NCI-H69 (cell line): ENCODE measurements at regions not wholly inside any gene's neighbourhood (a gene's known extent, or its start where the extent isn't known, plus 50 kb on each side); places are given as distances from the start of the nearest gene placed in this dataset.

Experiments
- DNase-seq: peaks from one replicate; lab custom pipeline; 2025; lab: John Stamatoyannopoulos, UW

DNA sequence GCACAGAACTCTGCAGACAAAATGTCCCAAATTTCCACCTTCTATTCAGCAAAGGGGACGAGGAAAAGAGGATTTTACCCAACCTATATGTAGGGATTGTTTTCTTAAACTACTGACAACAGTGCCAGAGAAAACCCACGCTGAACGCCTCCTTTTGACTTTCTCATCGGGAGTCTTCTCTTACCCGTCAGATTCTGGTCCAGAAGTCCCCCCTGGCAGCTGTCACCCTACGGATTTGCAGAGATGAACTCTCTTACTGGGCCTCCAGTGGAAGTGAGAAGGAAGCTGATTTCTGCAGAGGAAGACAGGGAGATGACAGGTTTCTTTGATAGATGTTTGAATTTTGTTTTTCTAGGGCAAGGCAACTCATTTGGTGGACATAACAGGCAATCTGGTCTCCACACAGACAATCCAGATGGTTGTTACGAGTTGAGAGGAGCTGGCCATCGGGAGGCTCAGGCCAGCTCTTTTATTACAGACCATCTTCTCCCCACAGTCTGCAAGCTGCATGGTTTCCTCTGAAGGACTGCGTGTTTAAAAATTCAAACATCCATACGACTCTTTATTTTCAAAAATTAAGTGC, 804.3 kb downstream of the RNF144A start:
- no peak for DNase-seq

DNA sequence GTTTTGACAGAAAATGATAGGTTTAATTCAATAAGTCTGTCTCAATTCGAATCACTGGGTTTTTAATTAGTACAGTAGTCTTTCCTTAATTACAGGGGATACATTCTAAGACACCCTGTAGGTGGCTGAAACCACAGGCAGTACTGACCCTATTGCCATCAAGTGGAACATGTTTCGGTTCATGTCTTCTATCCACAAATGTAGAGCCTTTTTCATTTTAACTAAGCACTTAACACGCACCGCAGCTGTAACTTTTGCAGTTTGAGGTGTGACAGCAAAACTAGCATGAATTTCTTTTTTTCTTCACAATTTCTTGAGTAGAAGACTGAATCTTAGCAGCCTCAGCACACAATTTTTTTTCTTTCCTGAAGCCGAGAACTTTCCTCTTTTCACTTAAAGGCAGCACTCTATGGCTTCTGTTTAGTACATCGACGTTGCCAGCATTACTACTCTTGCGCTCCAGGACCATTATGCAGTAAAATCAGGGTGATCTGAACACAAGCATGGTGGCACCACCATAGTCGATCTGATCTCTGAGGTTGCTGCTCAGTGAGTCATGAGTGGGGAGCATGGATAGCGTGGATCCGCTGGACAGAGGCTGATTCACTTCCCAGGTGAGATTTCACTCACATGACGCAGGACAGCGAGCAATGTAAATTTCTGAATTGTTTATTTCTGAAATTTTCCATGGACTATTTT, 805.1 kb downstream of the RNF144A start:
- peak; percentile 22 for DNase-seq

DNA sequence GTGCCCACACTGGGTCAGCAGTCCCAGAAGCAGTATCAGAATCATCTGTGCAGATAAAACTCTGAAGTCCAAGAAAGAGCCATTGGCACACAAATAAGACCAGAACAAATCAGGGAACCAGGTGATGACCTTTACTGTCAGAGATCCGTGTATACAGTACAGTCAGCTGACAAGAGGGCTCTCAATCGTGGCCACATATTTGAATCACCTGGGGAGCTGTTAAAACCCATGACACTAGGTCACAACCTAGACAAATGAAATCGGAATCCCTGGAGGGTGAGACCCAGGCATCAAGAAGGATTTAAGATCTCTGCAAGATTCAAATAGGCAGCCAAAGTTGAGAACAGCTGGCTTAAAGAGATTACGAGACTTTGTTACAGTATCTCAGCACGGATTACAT, 807.1 kb downstream of the RNF144A start:
- no peak for DNase-seq

DNA sequence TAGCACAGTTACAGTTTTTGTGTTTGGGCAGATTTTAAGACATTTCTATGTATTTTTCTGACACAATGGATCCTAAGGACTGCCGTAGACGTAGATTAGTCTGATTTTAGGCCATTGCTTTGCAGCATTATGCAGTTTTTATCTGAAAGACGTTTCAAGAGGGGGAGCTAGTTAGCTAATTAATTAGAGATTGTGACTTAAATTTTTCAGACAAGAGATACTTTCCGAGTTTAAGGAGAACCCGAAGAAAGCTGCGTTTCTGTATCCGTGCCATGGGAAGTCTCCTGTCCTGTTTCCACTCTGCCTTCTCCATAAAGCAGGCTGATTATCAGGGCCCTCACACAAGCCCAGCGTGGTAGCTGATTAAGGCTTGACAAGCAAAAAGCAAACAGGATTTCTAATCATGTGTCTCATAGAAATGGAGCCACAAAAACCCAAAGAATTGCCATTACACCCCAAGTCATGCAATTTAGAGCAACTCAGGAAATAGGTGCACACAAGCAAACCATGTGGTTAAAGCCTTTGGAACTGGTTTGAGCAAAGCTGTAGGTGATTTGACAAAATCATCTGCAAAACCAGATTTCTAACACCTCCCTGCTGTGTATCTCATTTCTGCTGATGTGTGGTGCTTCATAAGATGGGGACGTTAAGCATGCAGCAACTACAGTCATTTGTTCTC, 808.1 kb downstream of the RNF144A start:
- DNase-seq = no peak

DNA sequence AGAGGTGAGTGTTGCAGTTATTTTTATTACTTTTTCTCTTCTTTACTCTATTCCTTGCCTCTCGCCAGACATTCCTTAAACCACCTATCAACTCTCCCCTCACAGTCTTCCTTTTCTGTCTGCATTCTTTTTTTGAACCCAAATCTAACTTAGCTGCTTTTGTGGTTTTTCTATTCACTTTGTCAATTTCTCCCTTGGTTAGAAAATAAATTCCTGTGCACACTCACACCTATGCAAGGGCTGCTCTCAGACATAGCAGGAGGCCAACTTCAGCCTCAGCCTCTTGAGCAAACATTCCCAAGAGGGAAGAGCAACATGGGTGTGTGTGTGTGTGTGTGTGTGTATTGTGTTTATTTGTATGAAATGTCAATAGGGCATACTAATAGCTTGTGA, 808.6 kb downstream of the RNF144A start:
- no peak for DNase-seq

DNA sequence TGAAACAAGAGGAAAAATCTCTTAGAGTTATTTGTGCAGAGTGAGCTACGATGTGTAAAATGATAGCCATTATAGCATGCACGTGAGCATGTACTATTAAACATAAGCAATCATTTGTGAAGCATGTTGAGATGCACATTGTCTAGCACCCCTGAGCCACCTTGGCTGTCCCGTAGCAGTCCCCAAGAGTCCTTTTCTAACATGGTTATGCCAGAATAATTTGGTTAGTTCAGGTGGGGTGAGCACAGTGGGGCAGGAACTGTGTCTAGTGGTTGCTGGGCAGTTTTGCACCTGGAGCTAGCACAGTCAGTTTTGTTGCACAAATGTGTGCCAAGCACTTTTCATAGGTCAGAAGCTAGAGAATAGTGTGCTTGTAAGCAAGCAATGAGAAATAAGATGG, 809.8 kb downstream of the RNF144A start:
- no peak for DNase-seq

DNA sequence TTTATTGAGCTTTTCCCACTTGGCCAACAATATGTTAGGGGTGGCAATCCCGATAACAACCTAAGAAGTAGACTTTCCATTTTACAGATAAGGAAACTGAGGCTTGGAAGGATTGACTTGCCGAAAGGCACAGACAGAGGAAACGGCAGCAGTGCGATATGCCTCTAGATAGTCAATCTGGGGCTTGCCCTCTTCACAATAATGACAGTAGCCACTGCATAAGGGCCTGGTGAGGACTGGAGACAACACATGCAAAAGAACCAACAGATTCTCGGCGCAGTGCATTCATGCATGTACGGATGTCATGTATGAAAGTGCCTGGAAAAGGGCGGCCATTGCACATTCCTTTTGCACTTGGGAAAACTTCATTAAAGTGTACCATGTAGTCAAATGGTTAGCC, 811.2 kb downstream of the RNF144A start:
- no peak for DNase-seq

DNA sequence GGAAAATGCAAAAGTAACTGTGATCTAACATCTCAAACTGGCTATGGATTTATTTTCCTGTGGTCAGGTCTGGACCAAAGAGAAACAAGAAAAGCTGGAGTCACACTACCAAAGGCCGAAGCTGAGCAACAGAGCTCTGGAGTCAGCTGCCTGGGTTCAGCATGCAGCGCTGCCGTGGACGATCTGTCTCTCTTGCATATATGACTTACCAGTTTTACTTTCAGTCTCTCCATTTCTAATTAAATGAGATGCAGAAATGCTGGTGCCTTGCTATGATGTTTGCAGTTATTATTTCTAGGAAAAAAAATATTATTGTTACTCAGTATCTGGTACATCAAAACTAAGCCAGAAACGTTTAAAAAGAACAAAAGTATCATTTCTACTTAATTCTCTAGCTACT, 813.2 kb downstream of the RNF144A start:
- no peak for DNase-seq

DNA sequence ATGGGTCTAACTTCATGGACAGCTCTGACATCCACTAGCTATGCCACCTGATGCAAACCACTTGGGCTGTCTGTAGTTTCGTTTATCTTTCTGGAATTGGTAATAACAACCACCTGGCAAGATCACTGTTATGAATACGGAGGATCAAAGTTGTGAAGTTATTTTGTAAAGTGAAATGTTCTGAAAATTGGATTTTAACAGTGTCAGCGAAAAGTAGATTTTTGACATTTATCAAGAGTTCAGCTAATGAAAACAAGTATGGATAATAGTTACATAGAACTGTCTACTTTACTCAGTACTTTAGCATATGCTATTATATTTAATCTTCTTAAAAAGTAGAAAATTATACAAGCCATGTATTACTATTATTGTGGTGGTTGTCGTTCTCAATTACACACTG, 813.8 kb downstream of the RNF144A start:
- no peak for DNase-seq

DNA sequence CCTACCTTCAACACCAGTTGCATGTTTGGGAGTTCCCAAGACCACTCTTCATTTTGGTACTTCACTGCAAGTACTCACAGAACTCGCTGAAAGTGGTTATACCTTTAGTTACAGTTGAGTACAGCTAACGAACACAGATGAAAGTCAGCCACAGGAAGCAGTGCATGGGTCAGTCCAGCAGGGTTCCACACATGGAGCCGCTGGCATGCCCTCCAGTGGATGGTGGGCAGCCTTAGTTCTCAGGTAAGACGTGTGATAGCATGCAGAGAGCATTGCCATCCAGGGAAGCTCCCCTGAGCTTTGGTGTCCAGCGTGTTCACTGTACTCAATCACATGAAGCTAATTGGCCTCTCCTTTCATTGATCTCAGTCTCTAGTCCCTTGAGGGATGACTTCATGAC, 815.3 kb downstream of the RNF144A start:
- no peak for DNase-seq

DNA sequence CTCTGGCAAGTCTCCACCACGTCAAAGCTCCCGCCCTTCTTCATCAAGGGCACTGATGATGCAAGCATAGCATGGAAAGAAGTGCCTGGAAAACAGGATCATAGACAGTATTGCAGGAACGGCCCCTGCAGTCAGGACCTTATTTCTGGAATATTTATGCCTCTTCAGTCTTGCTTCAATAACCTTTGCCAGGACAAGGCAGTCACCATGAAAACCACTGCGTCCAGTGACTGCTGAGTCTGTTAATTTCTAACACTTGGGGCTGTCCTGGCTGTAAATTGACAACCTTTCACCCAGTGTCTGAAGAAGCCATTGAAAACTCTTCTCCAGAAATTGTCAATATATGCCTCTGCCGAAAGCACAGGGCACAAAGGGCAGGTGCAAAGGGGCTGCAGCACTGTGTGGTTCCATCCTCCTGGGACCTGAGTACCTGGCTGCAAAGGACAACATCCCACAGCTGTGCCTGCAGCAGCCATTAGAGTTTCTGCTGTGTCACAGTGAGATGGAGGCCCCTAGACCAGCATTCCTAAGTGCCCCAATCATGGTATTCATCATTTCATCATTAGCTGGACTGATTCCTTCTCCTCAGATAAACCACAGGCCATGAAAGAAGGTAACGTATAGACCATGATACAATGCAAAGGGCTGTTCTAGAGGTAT, 819.6 kb downstream of the RNF144A start:
- peak; percentile 6 for DNase-seq

DNA sequence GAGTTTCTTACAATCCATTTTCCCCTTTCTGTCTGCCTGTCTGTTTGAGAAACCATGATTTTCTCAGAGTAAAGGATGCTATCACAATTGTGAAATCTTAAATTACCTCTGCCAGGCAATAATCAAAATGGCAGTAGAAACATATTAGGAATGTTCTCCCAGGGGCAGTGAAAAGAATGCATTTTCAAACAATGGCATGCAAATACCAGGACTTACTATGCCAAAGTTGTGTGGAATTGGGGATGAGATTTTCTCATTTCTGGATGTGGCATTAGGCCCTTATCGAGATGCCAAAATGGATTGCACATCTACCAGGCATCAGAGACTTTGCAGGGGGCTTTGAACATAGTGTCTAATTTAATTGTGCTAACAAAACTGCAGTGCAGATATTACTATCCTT, 821.4 kb downstream of the RNF144A start:
- DNase-seq = no peak

DNA sequence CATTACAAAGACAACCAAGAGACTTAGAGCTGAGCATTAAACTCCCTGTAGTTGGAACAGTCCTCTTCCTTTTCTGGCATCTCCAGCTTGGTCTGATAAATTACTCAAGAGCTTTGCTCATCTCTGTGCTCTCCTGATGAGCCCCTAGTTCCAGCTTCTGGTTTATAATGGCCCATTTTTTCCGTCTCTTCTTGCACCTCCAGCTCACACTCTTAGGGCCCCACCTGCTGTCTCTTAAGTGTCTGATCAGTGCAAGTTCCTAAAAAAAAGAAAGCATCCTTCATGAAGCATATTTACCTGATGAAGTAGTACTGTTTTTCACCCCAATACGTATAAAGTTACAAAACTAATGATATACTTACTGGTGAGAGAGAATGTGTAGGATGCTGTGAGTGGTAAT, 822.9 kb downstream of the RNF144A start:
- no peak for DNase-seq

DNA sequence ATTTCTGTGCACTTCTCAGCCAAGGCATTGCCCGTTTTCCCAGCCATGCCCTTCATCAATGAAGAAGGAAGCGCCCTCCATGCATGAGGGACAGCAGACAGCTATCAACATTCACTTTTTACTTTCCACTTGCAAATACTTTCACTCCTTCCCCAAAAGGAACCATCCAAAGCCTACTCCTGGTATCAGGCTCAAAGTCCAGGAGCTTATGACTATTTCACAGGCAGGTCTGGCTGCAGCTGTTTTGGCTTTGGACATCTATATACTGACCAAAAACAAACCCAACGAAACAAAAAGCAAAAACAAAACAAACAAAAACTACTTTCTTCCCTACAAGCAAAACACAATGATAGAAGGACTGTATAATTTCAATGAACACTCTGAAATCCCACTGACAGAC, 825.1 kb downstream of the RNF144A start:
- DNase-seq = no peak

DNA sequence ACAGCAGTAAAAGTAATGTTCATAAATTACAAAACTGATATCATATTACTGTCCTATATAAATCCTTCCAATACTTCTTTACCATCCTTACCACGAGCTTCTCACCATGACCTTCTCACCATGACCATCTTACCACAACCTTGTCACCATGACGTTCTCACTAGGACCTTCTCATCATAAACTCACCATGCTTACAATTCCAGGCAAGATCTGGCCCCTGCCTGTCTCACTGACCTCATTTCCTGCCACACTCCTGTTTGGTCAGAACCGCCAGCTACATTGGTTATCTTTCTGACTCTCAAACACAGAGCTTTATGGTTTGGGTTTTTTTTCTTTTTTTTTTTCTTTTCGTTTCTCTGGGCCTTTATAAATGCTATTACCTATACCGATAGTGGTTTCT, 827.6 kb downstream of the RNF144A start:
- DNase-seq = no peak

DNA sequence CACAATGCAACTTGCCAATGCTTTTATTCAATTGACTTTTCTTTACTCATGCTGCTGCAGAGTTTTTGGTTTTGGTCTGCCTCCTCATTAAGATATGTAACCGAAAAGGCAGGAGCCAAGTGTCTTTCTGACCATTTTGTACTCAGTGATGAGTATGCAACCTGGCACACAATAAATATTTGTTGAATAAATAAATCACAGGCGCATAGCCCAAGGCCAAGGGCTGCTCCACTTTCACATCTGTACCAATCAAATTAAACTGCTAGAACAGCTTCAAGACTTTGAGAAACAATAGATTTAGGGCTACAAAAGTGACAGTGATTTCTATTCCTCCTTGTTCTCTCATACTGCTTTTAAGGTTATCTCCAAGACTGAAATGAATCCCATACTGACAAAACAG, 828.2 kb downstream of the RNF144A start:
- DNase-seq = peak; percentile 54

DNA sequence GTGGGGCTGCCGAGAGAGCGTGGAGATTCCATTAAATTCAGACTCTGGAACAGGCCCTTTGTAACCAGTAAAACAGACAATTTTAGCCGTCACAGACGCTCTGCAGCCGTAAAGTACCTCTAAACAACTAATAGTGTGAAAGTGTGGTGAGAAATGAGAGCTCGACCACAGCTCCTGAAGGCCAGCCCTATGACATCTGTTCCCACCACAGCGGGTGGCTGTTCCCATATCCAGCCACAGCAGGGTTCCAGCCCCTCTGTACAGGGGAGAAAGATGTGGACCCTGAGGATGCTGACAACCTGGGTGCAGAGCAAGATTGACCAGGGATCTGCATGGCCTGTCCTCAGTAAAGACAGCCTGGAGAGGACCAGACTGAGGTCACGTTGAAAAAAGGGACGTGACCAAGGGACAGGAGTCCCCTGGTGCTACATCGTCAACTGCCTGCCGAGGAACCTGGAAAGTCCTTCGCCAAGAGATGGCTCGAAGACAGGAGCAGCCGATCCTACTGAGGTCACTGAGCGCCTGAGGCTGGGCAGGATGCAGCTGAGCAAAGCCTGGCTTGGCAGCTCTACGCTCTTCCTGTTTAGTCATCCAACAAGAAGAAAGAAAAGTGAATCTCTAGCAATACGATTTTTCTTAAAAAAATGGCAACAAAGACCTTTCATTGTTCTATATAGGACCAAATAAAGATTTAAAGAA, 831.7 kb downstream of the RNF144A start:
- DNase-seq = no peak

DNA sequence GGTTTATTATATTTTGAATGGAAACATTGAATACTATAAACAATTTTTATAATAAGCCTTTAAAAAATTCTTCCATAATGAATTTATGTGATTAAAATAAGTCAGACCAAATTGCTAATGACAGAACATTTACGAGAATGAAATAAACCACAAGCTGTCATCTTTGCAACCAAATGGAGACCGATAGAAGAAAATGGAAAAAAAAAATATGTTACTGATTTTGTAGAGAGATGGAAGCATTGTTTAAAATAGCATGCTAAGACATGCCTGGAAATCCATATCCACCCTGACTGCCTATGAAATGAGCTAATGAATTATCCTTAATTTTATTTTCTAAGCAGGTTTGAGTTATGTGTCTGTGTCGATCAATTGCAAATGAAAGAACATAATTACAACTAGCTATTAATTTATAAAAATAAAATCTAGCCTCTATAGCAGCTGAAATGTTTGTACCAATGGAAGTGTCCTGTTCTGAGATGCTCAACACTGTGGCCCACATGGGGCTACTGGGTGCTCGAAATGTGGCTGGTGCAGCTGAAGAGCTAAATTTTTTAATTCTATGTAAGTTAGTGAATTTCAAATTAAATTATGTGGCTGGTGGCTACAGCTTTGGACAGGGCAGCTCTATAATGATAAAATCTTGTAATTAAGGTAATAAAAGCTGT, 832.8 kb downstream of the RNF144A start:
- no peak for DNase-seq

DNA sequence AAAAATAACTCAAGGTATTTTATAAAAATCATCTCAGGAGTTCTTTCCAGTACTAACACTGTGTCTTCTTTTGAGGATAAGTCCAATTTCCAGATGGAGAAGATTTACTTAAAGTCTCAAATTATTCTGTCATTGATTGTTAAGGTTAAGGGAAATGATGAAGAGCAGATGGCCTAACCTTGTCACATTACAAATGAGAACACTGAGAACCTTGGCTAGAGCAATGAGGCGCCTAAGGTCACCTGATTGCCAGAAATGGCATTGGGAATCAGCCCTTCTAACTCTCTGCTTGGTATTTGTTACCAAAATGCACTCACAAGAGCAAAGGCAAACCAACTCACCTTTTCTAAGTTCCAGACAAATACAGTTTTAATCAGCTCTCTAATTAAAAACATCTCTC, 835.1 kb downstream of the RNF144A start:
- DNase-seq = no peak

DNA sequence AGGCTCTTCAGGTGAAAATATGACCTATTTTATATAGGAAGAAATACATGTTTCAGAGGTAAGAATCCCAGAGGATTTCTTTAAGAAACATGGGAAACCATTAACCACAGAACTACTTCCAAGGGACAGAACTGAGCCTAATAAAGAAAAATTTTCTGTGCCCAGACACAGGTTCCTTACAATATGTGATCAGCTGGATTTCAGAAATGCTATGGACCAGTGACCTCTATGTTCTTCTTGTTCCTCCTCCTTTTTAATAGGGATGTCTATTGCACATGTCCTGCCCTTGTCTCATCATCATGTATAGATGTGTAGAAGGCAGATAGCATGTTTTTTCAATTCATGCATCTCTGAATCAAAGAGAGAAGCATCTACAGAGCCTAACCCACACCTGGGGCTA, 836.6 kb downstream of the RNF144A start:
- no peak for DNase-seq

DNA sequence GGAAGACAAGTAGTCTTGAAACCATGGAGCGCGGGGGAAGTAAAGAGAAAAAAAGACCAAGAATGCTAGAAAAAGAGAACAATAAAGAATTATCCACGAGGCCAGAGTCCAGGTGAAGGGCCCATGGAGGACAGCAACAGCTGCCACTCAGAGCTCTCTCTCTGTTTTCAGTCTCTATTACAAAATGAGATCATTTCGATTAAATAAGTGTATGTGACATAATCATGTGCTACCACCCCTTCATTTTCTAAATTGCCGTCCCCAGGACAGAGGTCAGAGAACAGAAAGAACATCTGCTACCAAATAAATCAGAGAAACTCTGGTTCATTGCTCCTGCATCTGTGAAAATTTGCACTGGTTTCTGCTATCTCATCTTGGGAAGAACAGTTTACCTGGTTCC, 838.7 kb downstream of the RNF144A start:
- peak; percentile 86 for DNase-seq
